ENCODE measurements at regions not wholly inside any gene's neighbourhood (a gene's known extent, or its start where the extent isn't known, plus 50 kb on each side); places are given as distances from the start of the nearest gene placed in this dataset.

- Histone ChIP-seq H3K4me2 (ENCODE audit: low read depth, low read length, poor library complexity, severe bottlenecking) (no peak overlapping the region), H3K79me2 (ENCODE audit: insufficient read depth, low read length) (no peaks in the 10 kb centered on the region), H3K9me3 (ENCODE audit: insufficient read depth, low read length) (no peaks in the 10 kb centered on the region), H3K27ac (ENCODE audit: low read depth, low read length) (no peak overlapping the region), H3K9ac (ENCODE audit: low read length) (no peak overlapping the region), H2AFZ (ENCODE audit: low read depth, low read length, severe bottlenecking) (no peak overlapping the region), H3K4me3 (ENCODE audit: insufficient read depth, low read length, poor library complexity, severe bottlenecking) (no peak overlapping the region), H4K20me1 (ENCODE audit: low read depth, low read length) (no peaks in the 10 kb centered on the region), H3K36me3 (ENCODE audit: low read length) (no peaks in the 10 kb centered on the region), H3K27me3 (ENCODE audit: low read length) (no peaks in the 10 kb centered on the region), H3K9me2 (replicated peaks; ENCODE audit: insufficient read depth, low read length) (no peaks in the 10 kb centered on the region), H3F3A (ENCODE audit: insufficient read depth) (no peaks in the 10 kb centered on the region)
- no peak for TF ChIP-seq EZH2phosphoT487 (conservative IDR thresholded peaks at IDR 0.05; ENCODE audit: low read length)
- no peak for TF ChIP-seq CTCF (IDR thresholded peaks at IDR 0.05; ENCODE audit: insufficient read depth, low read length, poor library complexity, severe bottlenecking)
Measured at GRCh38 chr13:107832500-107833100, 382.7 kb downstream of the LIG4 start.

DNA sequence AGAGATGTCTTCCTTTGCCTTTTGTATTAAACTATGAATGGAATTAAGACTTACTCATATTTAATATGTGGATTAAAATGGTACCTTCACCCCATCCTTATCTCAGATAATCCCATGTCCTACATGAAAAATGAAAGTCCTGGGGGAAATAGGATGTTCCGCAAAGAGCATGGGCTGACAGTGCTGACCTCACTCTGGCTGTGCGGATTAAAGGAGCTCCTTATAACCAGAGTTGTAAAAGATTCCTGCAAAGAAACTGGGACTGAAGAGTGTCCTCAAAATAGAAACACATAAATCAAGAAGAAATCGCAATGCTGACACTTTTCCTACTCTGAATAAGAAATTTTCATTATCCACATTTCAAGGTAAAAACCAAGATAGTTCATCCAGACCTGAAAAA is 384.5 kb downstream of the LIG4 start:
- no peak overlapping the region for H3K27ac ChIP-seq (ENCODE audit: low read depth, low read length)
- H3K4me2 ChIP-seq (ENCODE audit: low read depth, low read length, poor library complexity, severe bottlenecking): no peak overlapping the region
- no peak overlapping the region for H3K9ac ChIP-seq (ENCODE audit: low read length)
- no peaks in the 10 kb centered on the region for H3K36me3 ChIP-seq (ENCODE audit: low read length)
- H3F3A ChIP-seq (ENCODE audit: insufficient read depth): no peaks in the 10 kb centered on the region
- no peaks in the 10 kb centered on the region for H3K9me2 ChIP-seq (replicated peaks; ENCODE audit: insufficient read depth, low read length)
- no peaks in the 10 kb centered on the region for H3K9me3 ChIP-seq (ENCODE audit: insufficient read depth, low read length)
- H3K79me2 ChIP-seq (ENCODE audit: insufficient read depth, low read length): no peaks in the 10 kb centered on the region
- TF ChIP-seq CTCF (IDR thresholded peaks at IDR 0.05; ENCODE audit: insufficient read depth, low read length, poor library complexity, severe bottlenecking): no peak
- TF ChIP-seq EZH2phosphoT487 (conservative IDR thresholded peaks at IDR 0.05; ENCODE audit: low read length): no peak
- no peak overlapping the region for H2AFZ ChIP-seq (ENCODE audit: low read depth, low read length, severe bottlenecking)
- no peak overlapping the region for H3K4me3 ChIP-seq (ENCODE audit: insufficient read depth, low read length, poor library complexity, severe bottlenecking)
- no peaks in the 10 kb centered on the region for H3K27me3 ChIP-seq (ENCODE audit: low read length)
- no peaks in the 10 kb centered on the region for H4K20me1 ChIP-seq (ENCODE audit: low read depth, low read length)

DNA sequence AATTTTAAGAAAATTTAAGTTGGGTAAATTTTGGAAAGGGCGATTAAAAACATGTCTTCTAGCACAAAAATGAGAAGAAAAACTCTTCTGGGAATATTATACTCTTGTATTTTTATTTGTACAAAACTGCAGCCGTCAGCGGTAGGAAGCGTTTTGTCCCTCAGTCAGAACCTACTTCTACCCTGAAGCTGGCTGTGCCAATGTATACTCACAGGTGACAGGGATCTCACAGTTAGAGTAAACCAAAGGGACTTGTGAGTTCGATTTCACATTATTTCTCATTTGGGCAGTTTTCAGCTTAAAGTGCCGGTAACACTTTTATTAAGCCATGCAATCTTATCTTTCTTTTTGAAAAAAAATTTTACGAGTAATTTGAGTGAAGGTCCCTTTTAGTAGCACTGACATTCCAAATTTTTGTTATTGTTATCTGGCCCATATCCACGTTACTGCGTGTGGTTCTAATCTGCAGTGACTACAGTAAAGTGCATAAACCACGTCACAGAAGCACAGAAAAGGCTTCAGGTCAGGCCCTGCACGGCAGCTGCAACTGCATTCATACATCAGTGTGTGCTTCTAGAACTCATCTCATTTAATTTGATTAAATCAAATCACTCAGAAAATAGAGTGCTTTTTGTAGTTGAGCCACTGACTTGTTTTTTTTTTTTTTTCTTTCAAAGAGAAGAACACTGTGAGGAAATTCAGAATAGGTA is 387.3 kb downstream of the LIG4 start:
- H3K4me3 ChIP-seq (ENCODE audit: insufficient read depth, low read length, poor library complexity, severe bottlenecking): no peak overlapping the region
- no peaks in the 10 kb centered on the region for H3K9me3 ChIP-seq (ENCODE audit: insufficient read depth, low read length)
- H3K27me3 ChIP-seq (ENCODE audit: low read length): no peaks in the 10 kb centered on the region
- no peaks in the 10 kb centered on the region for H3F3A ChIP-seq (ENCODE audit: insufficient read depth)
- H3K4me2 ChIP-seq (ENCODE audit: low read depth, low read length, poor library complexity, severe bottlenecking): no peak overlapping the region
- H3K36me3 ChIP-seq (ENCODE audit: low read length): no peaks in the 10 kb centered on the region
- H2AFZ ChIP-seq (ENCODE audit: low read depth, low read length, severe bottlenecking): no peak overlapping the region
- H3K27ac ChIP-seq (ENCODE audit: low read depth, low read length): no peak overlapping the region
- no peaks in the 10 kb centered on the region for H3K79me2 ChIP-seq (ENCODE audit: insufficient read depth, low read length)
- H3K9me2 ChIP-seq (replicated peaks; ENCODE audit: insufficient read depth, low read length): no peaks in the 10 kb centered on the region
- H4K20me1 ChIP-seq (ENCODE audit: low read depth, low read length): no peaks in the 10 kb centered on the region
- no peak for TF ChIP-seq EZH2phosphoT487 (conservative IDR thresholded peaks at IDR 0.05; ENCODE audit: low read length)
- no peak for TF ChIP-seq CTCF (IDR thresholded peaks at IDR 0.05; ENCODE audit: insufficient read depth, low read length, poor library complexity, severe bottlenecking)
- no peak overlapping the region for H3K9ac ChIP-seq (ENCODE audit: low read length)

Measured in SU-DHL-6 (cell line).